ENCODE measurements at regions not wholly inside any gene's neighbourhood (a gene's known extent, or its start where the extent isn't known, plus 50 kb on each side); places are given as distances from the start of the nearest gene placed in this dataset.

- TF ChIP-seq, protein P1, sequence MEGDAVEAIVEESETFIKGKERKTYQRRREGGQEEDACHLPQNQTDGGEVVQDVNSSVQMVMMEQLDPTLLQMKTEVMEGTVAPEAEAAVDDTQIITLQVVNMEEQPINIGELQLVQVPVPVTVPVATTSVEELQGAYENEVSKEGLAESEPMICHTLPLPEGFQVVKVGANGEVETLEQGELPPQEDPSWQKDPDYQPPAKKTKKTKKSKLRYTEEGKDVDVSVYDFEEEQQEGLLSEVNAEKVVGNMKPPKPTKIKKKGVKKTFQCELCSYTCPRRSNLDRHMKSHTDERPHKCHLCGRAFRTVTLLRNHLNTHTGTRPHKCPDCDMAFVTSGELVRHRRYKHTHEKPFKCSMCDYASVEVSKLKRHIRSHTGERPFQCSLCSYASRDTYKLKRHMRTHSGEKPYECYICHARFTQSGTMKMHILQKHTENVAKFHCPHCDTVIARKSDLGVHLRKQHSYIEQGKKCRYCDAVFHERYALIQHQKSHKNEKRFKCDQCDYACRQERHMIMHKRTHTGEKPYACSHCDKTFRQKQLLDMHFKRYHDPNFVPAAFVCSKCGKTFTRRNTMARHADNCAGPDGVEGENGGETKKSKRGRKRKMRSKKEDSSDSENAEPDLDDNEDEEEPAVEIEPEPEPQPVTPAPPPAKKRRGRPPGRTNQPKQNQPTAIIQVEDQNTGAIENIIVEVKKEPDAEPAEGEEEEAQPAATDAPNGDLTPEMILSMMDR (IDR thresholded peaks at IDR 0.05): no peak
- no peak for TF ChIP-seq POLR2AphosphoS5 (IDR thresholded peaks at IDR 0.05)
- no peak for TF ChIP-seq EP300 (IDR thresholded peaks at IDR 0.05)
- no peak for TF ChIP-seq POLR2A (IDR thresholded peaks at IDR 0.05; ENCODE audit: low read depth)
- intact Hi-C loops (cut with DNase I): no loop called here
- no peak overlapping the region for H3K4me3 ChIP-seq
- WGBS: 82% methylated on average over 2 of the region's 3 CpGs
- no peak for DNase-seq (ENCODE audit: extremely low spot score)
- H3K27ac ChIP-seq (replicated peaks in 1 of 4): no peak overlapping the region
- no peaks in the 10 kb centered on the region for H3K9me3 ChIP-seq
- no peaks in the 10 kb centered on the region for H3K27me3 ChIP-seq
- H3K4me1 ChIP-seq: no peaks in the 10 kb centered on the region
- no peaks in the 10 kb centered on the region for H3K36me3 ChIP-seq
These were observed 769.9 kb downstream of the HDGFL1 start for GRCh38 chr6:23339268-23339667.

DNA sequence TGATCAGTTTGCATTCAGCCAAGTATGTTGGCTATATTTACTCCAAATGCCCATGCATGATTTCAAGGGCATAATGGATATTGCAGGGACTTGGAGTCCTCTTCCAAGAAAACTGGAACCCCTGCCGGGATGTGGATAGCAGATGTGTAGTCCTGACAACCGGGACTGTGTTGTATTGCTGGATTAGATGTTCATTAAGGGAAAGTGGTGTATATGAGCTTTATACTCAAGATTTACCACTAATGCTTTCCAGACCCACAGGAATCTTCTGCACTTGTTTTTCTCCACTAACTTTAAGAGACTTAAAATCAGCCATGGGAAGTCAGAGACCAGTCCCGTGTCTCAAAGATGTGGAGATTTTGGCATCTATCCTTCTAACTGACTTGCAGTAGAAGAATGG, 770.9 kb downstream of the HDGFL1 start:
- Histone ChIP-seq H3K4me3 (no peak overlapping the region), H3K36me3 (no peaks in the 10 kb centered on the region), H3K27ac (replicated peaks in 1 of 4) (no peak overlapping the region), H3K4me1 (no peaks in the 10 kb centered on the region), H3K9me3 (no peaks in the 10 kb centered on the region), H3K27me3 (no peaks in the 10 kb centered on the region)
- intact Hi-C loops (cut with DNase I): no loop called here
- TF ChIP-seq POLR2AphosphoS5 (IDR thresholded peaks at IDR 0.05): no peak
- TF ChIP-seq, protein P1 (IDR thresholded peaks at IDR 0.05): no peak
- TF ChIP-seq POLR2A (IDR thresholded peaks at IDR 0.05; ENCODE audit: low read depth): no peak
- no peak for TF ChIP-seq EP300 (IDR thresholded peaks at IDR 0.05)
- 88% methylated on average over 3 of the region's 3 CpGs for WGBS
- DNase-seq (ENCODE audit: extremely low spot score): no peak

- Histone ChIP-seq H3K27ac (replicated peaks in 1 of 4) (no peak overlapping the region), H3K27me3 (no peaks in the 10 kb centered on the region), H3K36me3 (no peaks in the 10 kb centered on the region), H3K4me3 (no peak overlapping the region), H3K4me1 (no peaks in the 10 kb centered on the region), H3K9me3 (no peaks in the 10 kb centered on the region)
- intact Hi-C loops (cut with DNase I): no loop called here
- WGBS: 89% methylated on average over 5 of the region's 5 CpGs
- TF ChIP-seq POLR2AphosphoS5 (IDR thresholded peaks at IDR 0.05) (no peak), POLR2A (IDR thresholded peaks at IDR 0.05; ENCODE audit: low read depth) (no peak), EP300 (IDR thresholded peaks at IDR 0.05) (no peak)
- TF ChIP-seq, protein P1 (IDR thresholded peaks at IDR 0.05): no peak
- DNase-seq (ENCODE audit: extremely low spot score): no peak
These were observed 774.4 kb downstream of the HDGFL1 start for GRCh38 chr6:23343610-23344306.

DNA sequence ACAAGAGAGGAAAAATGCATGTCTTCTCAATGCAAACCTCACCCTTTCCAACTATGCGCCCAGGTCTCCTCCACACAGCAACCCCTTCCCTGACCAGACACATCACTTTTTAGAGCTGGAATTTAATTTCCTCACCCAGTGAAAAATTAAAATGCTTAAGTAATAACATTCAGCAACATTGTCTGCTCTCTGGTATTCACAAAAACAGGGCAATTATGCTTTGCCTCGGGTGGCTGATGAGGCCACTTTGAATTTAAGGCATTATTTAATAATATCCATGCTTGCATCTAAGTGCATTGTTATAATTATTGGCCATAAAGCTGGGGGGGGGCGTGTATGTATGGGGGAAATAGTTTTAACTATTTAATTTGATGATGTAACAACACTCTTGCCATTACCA, 777.8 kb upstream of the NRSN1 start:
- H3K36me3 ChIP-seq: no peaks in the 10 kb centered on the region
- TF ChIP-seq POLR2AphosphoS5 (IDR thresholded peaks at IDR 0.05) (no peak), EP300 (IDR thresholded peaks at IDR 0.05) (no peak), POLR2A (IDR thresholded peaks at IDR 0.05; ENCODE audit: low read depth) (no peak)
- TF ChIP-seq, protein P1 (IDR thresholded peaks at IDR 0.05): no peak
- no peak overlapping the region for H3K27ac ChIP-seq (replicated peaks in 1 of 4)
- no peak overlapping the region for H3K4me3 ChIP-seq
- H3K4me1 ChIP-seq: no peaks in the 10 kb centered on the region
- no peaks in the 10 kb centered on the region for H3K9me3 ChIP-seq
- no peak for DNase-seq (ENCODE audit: extremely low spot score)
- WGBS: 85% methylated on average over 3 of the region's 3 CpGs
- no peaks in the 10 kb centered on the region for H3K27me3 ChIP-seq
- intact Hi-C loops (cut with DNase I): no loop called here

Data from esophagus muscularis mucosa (tissue), 4 donors.